Hematopoietic multipotent progenitor cell (in vitro differentiated cells): ENCODE measurements at regions not wholly inside any gene's neighbourhood (a gene's known extent, or its start where the extent isn't known, plus 50 kb on each side); places are given as distances from the start of the nearest gene placed in this dataset.
"Not testable (repeated sequence)": the region's sequence is repeated elsewhere in the genome, so short reads cannot be mapped to it uniquely, and the experiment has no call there.

Experiments
- DNase-seq, 3 donors: peaks; one replicate each; pipeline ENCODE4 v3.0.0-alpha.2; 2011 to 2015; ENCODE audit warnings: low read depth in 2 of 3, low spot score in 2 of 3

DNA sequence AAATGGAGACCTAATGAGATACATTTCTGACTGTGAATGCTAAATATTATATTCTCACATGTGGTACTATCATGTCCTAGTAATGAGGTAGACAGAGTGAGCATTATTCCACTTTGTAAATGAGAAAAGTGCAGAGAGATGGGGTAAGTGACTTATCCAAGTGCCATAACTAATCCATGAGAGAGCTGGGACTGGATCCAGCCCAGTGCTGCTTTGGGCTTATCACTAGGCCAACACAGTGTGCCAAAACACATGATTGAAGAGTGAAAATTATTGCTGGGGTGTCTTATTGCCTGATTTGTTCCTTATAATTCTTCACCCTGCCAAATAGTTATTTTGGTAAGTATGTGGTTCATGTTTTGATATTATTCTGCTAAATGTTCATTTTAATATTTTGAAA, 442.2 kb upstream of the GRAMD2B start:
- DNase-seq, result no peak

DNA sequence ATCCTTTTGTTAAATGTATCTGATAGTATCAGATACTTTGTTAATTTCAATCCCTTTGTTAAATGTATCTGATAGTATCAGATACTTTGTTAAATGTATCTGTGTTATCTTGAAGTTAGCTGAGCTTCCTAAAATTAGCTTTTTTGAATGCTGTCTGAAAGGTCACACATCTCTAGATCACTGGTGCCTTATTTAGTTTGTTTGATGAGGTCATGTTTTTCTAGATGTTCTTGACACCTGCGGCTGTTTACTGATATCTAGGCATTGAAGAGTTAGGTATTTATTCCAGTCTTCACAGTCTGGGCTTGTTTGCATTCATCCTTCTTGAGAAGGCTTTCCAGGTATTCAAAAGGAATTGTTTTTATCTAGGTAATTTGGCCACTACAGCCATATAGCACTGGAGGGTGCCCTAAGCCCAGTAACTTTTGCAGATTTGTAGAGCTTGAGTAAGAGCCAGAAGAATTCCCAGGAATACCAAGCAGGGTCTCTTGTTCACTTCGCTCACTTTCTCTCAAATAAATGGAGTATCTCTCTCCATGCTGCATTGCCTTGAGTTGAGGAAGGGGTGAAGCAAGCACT, 435.4 kb upstream of the GRAMD2B start:
- no peak for DNase-seq

DNA sequence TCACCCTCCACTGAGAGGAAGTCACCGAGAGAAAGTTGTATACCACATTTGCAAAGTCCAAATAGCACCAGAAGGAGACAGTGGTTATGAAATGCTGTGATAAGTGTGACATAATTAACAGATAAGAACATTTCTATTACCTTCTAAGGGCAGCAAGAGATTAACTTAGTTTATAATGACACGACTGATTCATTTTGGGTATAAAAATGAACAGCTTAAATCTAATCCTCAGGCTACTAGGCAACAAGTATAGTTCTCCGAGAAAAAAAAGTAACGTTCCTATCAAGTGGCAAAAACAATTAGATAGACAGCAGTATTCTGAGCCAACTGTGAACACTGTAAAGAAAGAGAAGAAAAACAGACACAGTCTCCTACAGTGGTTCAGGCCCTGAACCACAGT, 431.2 kb upstream of the GRAMD2B start:
- no peak for DNase-seq

DNA sequence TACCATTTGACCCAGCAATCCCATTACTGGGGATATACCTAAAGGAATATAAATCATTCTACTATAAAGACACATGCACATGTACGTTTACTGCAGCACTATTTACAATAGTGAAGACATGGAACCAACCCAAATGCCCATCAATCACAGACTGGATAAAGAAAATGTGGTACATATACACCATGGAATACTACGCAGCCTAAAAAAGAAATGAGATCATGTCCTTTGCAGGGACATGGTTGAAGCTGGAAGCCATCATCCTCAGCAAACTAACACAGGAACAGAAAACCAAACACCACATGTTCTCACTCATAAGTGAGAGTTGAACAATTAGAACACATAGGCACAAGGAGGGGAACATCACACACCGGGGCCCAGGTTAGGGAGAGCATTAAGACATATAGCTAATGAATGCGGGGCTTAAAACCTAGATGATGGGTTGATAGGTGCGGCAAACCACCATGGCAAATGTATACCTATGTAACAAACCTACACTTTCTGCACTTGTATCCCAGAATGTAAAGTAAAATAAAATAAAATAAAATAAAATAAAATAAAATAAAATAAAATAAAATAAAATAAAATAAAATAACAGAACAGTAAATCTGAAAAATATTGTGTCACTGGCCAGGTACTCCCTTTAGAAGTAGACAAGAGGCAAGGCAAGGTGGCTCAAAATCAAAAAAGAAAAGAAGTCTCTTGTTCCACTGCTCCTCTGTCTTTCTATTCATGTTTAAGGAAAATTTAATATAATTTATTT, 423.8 kb upstream of the GRAMD2B start:
- not testable (repeated sequence) for DNase-seq

DNA sequence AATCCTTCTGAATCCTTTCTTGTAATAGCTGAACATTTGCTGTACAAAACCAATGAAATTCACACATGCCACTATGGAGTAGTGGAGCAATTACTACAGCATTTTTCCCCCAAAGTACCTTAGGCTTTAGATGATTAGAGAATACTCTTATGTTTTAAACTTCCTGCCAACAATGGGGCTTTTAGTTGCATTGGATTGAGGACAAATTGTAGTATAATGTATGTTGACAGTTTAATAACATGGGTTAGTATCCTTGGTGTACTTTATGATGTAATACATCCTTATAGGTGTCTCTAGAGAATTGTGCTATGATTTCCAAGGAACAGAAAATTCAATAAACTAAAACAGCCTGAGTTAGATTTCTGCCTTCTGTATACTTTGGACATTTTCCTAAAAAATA, 422.7 kb upstream of the GRAMD2B start:
- no peak for DNase-seq

DNA sequence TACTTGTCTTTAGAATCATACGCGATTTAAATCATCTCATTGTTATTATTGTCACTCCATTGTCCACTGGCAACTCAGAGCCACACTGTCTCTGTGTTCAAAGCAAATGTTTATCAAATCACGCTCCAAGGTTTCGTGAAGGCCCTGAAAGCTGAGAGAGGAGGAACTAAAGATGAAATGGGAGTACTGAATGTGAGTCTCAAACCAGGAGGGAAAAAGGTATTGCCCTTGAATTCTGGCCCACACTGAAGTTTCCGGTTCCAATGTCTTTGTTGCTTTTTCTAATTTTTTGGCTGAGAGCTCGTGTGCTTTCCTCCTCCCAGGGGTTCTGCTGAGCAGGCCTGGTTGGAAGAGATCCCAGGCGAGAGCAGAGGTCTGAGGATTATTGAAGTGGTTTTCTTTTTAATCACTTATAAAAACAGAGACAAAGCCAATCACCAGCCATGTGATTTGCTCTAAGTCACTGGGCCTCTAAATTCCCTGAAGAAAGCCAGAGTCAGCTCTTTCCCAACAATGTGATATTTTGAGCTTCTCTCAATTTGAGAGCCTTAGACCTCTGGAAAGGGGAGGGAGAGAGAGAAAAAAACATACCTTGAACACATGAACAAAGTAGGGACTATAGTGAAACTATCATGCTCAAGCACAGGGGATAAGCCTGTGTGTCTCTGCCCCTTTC, 420.8 kb upstream of the GRAMD2B start:
- no peak for DNase-seq

DNA sequence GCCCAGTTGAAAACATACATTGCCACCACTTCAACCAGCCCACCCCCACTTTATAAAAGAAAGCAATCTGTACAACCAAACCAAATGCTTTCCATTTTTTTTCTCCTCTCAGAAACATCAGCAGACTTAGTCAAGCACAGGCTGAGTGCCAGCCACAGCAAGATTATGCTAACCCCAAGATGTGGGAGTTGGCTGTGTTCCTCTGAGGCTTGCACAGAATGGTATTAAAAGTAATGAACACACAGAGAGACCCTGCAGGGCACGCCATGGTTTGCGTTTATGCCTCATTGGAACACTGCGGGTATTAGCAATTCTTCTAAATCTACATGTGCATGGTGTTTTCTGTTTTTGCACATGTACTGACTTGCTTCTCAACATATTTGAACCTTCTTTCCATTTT, 419.9 kb upstream of the GRAMD2B start:
- no peak for DNase-seq

DNA sequence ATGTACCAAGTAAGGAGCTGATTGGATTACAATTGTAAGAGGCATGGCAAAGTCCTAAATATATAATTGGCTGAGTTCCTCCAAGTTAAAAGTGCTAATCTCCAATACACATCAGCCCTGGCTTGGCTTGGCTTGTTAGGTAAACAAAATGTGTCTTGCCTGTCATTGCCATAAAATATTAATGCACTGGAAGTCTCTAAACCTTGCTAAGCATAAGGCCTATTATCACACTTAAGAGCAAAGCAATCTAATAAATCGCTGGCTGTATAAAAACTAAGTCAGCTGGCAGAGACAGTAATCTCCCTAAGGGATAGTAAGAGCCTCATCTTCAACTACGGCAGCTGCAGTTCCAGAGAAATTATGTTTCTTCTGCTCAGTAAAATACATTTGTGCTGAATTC, 418.6 kb upstream of the GRAMD2B start:
- DNase-seq, result no peak

DNA sequence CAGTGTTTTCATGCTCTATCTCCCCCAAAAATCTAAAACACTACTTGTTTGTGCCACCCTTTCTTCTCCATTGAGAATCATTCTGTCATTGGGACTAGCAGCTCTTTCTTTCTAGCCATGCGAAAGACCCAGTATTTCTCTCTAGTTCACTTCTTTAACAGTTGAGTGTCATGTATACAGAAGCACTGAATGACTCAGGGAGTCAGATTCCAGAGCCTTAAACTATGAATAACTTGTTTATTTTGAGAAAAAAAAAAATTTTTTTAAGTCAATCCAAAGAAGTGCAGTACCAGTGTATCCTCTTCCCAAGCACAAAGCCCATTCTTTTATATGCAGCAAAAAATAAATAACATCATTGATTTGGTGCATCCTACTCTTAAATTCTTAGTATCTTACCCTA, 415.4 kb upstream of the GRAMD2B start:
- DNase-seq, result no peak

DNA sequence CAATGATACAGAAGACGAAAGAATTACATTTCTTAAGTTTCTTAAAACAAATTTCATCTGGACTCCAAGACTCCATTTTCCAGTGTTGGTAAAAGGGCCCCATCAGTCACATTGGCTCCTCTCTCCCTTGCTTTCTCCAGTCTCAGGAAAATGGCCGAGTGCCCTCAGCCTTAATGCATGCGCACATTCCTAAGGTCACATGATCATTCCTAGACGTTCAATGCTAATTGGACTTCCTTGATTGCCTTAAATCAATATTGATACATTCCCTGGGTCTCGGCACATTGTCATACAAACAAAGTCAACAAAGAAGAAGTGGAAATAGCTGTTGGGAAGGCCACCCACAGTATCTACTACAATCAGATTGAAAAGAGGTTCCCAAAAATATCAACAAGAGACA, 413.6 kb upstream of the GRAMD2B start:
- DNase-seq, result no peak

DNA sequence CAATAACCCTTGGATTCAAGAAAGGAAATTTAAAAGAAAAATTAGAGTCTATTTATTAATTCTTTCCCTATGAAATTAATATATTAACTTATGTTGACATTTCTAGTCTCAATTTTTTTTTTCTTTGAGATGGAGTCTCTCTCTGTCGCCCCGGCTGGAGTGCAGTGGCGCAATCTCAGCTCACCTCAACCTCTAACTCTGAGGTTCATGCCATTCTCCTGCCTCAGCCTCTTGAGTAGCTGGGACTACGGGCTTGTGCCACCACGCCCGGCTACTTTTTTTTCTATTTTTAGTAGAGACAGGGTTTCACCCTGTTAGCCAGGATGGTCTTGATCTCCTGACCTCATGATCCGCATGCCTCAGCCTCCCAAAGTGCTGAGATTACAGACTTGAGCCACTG, 411.7 kb upstream of the GRAMD2B start:
- not testable (repeated sequence) for DNase-seq

DNA sequence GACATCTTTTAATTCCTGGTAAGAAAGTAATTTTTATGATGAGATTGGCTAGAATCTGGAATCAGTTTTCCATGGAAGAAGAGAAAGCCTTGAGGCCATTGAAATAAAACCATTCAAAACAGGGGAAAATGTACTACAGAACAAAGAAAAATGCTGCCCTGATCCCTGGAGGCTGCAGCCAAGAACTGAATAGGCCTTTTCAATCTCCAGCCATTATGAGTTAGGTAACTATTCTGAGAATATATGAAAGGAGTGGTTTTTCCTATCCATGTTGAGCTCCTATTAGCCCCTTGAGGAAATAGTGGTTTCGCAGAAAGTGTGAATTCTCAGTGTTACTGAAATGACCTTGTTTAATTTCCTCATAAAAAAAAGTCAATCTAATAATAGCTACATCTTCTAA, 408.5 kb upstream of the GRAMD2B start:
- DNase-seq, result no peak

DNA sequence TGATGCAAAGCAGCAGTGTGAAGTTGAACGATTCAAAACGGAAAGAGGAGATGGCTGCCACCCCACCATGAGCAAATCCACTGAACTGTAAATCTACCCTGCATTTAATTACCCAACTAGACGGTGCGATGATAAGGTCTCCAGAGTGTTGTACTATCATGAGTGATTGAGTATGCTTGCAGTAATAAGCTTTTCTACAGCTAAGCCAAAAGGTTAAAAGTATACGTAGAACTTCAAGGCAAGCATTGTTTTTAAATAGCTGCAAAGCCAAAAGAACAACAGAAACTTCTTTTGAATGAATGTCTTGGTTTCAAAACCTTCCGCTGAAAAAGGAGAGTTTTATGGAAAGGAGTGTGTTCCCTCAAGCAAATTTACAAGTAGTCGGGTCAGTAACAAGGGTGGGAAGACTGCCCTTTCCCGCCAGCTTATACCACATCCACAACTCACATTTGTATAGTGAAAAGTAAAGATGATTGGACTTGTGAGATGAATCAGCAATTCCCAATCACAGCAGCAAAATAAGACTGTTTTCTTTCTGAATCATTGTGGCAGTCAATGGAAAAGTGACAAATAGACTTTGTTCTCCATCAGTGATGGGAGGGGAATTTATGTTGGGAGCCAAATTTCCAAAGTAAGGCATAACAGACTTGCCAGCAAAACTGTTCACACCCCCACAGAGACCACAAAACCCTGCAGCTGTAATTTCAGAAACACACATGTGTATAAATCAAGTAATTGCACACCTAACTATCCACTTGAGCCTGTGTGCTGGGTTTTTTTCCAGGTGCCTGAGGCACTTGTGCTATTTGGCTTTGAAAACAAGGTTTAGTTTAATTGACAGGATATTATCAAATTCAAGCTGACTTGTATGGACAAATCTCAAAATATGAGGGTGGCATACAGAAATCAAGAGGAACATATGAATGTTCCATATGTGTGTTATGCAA, 407.7 kb upstream of the GRAMD2B start:
- DNase-seq, result no peak

DNA sequence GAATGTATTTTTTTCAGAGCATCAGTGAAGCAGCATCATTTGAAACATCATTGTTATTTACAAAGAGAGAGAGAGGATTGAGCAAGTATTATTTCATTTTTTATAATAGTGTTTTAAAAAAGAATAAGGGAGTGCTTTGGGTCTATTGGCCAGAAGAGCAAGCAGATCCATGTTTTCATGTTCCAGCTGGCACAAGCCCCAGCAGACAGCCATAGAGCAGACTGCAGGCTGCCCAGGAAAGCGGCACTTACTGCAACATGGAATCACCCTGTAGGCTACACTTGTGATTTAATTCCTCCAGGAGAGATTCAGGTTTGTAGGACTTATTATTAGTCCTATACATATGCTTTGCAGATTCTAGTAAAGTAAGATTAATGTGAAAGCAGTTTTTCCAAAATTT, 407.0 kb upstream of the GRAMD2B start:
- DNase-seq, result no peak

DNA sequence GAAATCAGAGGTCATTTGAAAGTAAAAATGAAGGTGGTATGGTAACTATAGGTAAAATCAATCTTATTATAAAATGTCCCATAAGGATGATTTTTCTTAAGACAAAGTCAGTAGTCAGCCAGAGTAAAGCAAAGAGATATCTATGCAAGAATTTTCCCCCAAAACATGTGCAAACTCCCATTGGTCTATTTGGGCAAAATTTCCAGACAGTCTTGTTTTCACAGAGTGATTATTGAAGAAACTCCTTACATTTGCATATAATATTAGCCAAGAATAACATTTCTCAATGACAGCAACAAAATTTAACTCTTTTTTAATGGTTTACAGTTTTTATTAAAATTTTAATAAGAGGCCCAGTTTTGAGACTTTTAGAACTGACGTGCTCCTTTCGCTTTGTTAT, 406.1 kb upstream of the GRAMD2B start:
- DNase-seq, result no peak

DNA sequence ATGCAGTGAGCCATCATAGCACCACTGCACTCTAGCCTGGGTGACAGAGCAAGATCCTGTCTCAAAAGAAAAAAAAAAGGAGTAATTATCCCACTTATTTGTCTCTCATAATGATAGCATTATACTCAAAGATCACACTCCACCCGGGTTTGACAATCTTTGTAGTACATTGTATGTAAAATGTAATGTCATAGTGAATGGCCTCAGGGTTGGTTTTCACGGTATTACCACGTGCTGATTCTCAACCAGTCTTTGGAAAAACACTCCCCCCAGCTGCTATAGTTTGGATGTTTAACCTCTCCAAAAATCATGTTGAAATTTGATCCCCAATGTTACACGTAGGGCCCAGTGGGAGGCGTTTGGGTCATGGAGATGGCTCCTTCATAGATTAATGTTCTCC, 402.4 kb upstream of the GRAMD2B start:
- DNase-seq, result no peak

DNA sequence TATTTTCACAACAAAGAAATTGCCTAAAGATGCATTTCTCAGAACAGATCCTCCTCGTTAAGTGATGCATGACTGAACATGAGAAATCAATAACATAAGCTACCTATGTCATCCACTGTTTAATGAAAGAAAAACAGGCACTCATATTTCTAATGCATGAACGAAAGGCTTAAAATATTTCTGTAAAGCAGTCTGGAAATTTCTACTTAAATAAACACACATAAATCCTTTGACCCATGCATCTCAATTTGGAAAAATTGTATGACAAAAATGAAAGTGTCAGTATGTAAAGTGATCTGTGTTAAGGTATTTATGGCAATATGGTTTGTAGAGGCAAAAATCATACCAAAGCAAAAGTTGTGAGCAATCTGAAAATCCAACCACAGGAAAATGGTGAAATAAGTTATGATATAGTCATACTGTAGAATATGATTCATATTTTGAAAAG, 399.2 kb upstream of the GRAMD2B start:
- no peak for DNase-seq

DNA sequence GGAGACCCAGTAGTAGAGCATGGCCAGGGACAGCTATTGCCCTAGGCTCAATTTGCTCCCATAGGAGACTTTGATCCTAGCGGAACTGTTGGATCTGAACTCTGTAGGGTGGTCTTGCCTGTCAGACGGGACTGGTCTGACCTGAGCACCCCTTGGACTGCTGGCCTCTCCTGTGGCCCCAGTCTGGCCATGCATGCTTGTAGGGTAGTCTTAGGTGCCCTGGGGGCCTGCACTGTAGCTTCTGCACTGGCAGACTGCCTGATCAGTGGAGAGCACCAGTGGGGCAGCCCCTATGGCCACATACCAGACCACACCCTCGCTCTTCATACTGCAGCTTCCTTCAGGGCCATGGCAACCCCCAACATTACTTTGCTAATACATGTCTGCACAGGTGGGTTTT, 396.1 kb upstream of the GRAMD2B start:
- no peak for DNase-seq

DNA sequence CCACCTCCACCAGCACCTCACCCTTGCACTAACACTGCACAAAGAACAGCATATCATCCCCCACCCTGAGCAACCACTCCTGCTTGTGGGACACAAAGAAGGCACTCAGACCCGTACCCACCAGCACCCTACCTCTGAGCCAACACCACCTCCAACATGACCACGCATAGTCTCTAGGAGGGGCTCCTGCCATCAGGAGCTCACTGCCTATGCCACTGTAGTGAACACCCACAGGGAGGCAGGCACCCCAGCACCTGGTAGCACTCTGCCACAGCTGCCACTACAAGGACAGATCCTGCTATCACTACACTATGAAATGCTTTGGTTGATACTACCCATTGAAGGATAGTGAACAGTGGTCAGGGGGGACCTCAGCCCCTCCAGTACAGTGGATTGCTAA, 395.6 kb upstream of the GRAMD2B start:
- DNase-seq, result no peak

DNA sequence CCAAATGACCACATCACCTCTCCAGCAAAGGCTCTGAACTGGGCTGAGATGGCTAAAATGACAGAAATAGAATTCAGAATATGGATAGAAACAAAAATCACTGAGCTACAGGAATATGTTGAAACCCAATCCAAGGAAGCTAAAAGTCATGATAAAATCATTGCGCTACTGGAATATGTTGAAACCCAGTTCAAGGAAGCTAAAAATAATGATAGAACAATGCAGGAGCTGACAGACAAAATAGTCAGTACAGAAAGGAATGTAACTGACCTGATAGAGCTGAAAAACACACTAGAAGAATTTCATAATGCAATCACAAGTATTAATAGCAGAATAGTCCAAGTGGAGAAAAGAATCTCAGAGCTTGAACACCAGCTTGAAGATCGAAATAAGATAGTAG, 394.9 kb upstream of the GRAMD2B start:
- no peak for DNase-seq

DNA sequence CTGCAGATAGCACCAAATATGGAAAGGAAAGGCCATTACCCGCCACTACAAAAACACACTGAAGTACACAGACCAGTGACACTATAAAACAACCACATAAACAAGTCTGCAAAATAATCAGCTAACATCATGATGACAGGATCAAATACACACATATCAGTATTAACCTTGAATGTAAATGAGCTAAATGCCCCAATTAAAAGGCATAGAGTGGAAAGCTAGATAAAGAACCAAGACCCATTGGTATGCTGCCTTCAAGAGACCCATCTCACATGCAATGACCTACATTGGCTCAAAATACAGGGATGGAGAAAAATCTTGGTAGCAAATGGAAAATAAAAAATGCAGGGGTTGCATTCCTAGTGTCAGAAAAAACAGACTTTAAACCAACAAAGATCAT, 393.9 kb upstream of the GRAMD2B start:
- not testable (repeated sequence) for DNase-seq
